H9 (cell line): ENCODE measurements at regions not wholly inside any gene's neighbourhood (a gene's known extent, or its start where the extent isn't known, plus 50 kb on each side); places are given as distances from the start of the nearest gene placed in this dataset.
A peak's percentile ranks its signal among the peaks of the same experiment; 100 is the strongest.

ENCODE experiments used
- DNase-seq: peaks from one replicate; pipeline ENCODE4 v3.0.0-alpha.2; 2017
- H2AFZ ChIP-seq: one replicate; pipeline ENCODE4 v1.6.1; 2013; ENCODE audit warnings: mild to moderate bottlenecking, low read length, control low read depth, moderate library complexity
- H2AK5ac ChIP-seq: 2 replicates; pipeline ENCODE4 v1.6.1; 2013; ENCODE audit warnings: low read length, control low read depth, mixed read lengths; ENCODE audit not compliant: insufficient read length
- H2BK120ac ChIP-seq: one replicate; pipeline ENCODE4 v1.6.1; 2013; ENCODE audit warnings: low read depth, mild to moderate bottlenecking, low read length, control low read depth, inconsistent platforms; ENCODE audit not compliant: poor library complexity, severe bottlenecking
- H2BK12ac ChIP-seq: 2 replicates; pipeline ENCODE4 v1.6.1; 2013; ENCODE audit warnings: low read length, control low read depth, mixed read lengths, low read depth; ENCODE audit not compliant: insufficient read length
- H2BK15ac ChIP-seq: 2 replicates; pipeline ENCODE4 v1.6.1; 2013; ENCODE audit warnings: low read depth, low read length, control low read depth
- H2BK20ac ChIP-seq: one replicate; pipeline ENCODE4 v1.6.1; 2013; ENCODE audit warnings: low read depth, mild to moderate bottlenecking, low read length, control low read depth, inconsistent platforms; ENCODE audit not compliant: poor library complexity, severe bottlenecking
- H2BK5ac ChIP-seq: 2 replicates; pipeline ENCODE4 v1.6.1; 2013; ENCODE audit warnings: low read length, control low read depth, mixed read lengths; ENCODE audit not compliant: insufficient read length
- H3K14ac ChIP-seq: 2 replicates; pipeline ENCODE4 v1.6.1; 2013; ENCODE audit warnings: low read length, control low read depth; ENCODE audit not compliant: insufficient read depth
- H3K18ac ChIP-seq: 2 replicates; pipeline ENCODE4 v1.6.1; 2013; ENCODE audit warnings: low read depth, mild to moderate bottlenecking, mixed read lengths, low read length, control low read depth; ENCODE audit not compliant: insufficient read length
- H3K23ac ChIP-seq: 2 replicates; pipeline ENCODE4 v1.6.1; 2013; ENCODE audit warnings: low read length, control low read depth, mixed read lengths, low read depth; ENCODE audit not compliant: insufficient read length
- H3K23me2 ChIP-seq: 2 replicates; pipeline ENCODE4 v1.6.1; 2013; ENCODE audit warnings: low read depth, mild to moderate bottlenecking, mixed read lengths, low read length, control low read depth; ENCODE audit not compliant: insufficient read length, poor library complexity, severe bottlenecking
- H3K27ac ChIP-seq: 2 replicates; pipeline ENCODE4 v1.5.1; 2013; ENCODE audit warnings: low read length, control low read depth, mixed read lengths, low read depth; ENCODE audit not compliant: insufficient read length
- H3K27me3 ChIP-seq: 2 replicates; pipeline ENCODE4 v1.6.1; 2013; ENCODE audit warnings: low read length, control low read depth, inconsistent platforms; ENCODE audit not compliant: insufficient read depth
- H3K4ac ChIP-seq: 2 replicates; pipeline ENCODE4 v1.6.1; 2013; ENCODE audit warnings: low read depth, mild to moderate bottlenecking, control low read depth, inconsistent platforms, low read length, moderate library complexity
- H3K4me1 ChIP-seq: 2 replicates; pipeline ENCODE4 v1.6.1; 2013; ENCODE audit warnings: low read length, control low read depth, inconsistent platforms; ENCODE audit not compliant: insufficient read depth
- H3K4me2 ChIP-seq: 2 replicates; pipeline ENCODE4 v1.6.1; 2013; ENCODE audit warnings: low read length, control low read depth, mixed read lengths; ENCODE audit not compliant: insufficient read length, insufficient read depth
- H3K56ac ChIP-seq: 2 replicates; pipeline ENCODE4 v1.6.1; 2013; ENCODE audit warnings: low read depth, mild to moderate bottlenecking, mixed read lengths, low read length, control low read depth; ENCODE audit not compliant: insufficient read length
- H3K79me1 ChIP-seq: 2 replicates; pipeline ENCODE4 v1.6.1; 2013; ENCODE audit warnings: low read depth, mild to moderate bottlenecking, moderate library complexity, low read length, control low read depth, inconsistent platforms; ENCODE audit not compliant: insufficient read depth, poor library complexity, severe bottlenecking
- H3K79me2 ChIP-seq: 2 replicates; pipeline ENCODE4 v1.6.1; 2013; ENCODE audit warnings: low read length, control low read depth, inconsistent platforms; ENCODE audit not compliant: insufficient read depth
- H3K9ac ChIP-seq: 2 replicates; pipeline ENCODE4 v1.6.1; 2013; ENCODE audit warnings: low read length, control low read depth, mixed read lengths; ENCODE audit not compliant: insufficient read length; ENCODE audit errors: extremely low read depth
- H3K9me3 ChIP-seq: one replicate; pipeline ENCODE4 v1.6.1; 2013; ENCODE audit warnings: low read depth, low read length, inconsistent platforms; ENCODE audit not compliant: control insufficient read depth
- H3T11ph ChIP-seq: one replicate; pipeline ENCODE4 v1.6.1; 2013; ENCODE audit warnings: mild to moderate bottlenecking, low read length, control low read depth, inconsistent platforms
- H4K20me1 ChIP-seq: one replicate; pipeline ENCODE4 v1.6.1; 2013; ENCODE audit not compliant: control insufficient read depth, insufficient read length, insufficient read depth
- H4K5ac ChIP-seq: 2 replicates; pipeline ENCODE4 v1.6.1; 2013; ENCODE audit warnings: low read depth, mild to moderate bottlenecking, mixed read lengths, low read length, control low read depth; ENCODE audit not compliant: insufficient read length
- H4K8ac ChIP-seq: replicated peaks from 2 replicates; pipeline ENCODE4 v1.6.1; 2013; ENCODE audit warnings: low read length, control low read depth, mixed read lengths, low read depth; ENCODE audit not compliant: insufficient read length
- H4K91ac ChIP-seq: 2 replicates; pipeline ENCODE4 v1.6.1; 2013; ENCODE audit warnings: low read depth, mild to moderate bottlenecking, moderate library complexity, mixed read lengths, low read length, control low read depth; ENCODE audit not compliant: insufficient read length
- H3K27ac Mint-ChIP-seq, 3 experiments: 2 replicates in 2 of 3; 3 replicates in 1 of 3; pipeline ENCODE4 v1.8.0; 2020 to 2021; ENCODE audit warnings: mixed read lengths in 3 of 3, mild to moderate bottlenecking in 1 of 3, moderate library complexity in 1 of 3
- H3K27me3 Mint-ChIP-seq: 2 replicates; pipeline ENCODE4 v1.8.0; 2021; ENCODE audit warnings: low read depth, mild to moderate bottlenecking, moderate library complexity, mixed read lengths
- H3K36me3 Mint-ChIP-seq, 3 experiments: 2 replicates in 2 of 3; 3 replicates in 1 of 3; pipeline ENCODE4 v1.8.0; 2020 to 2021; ENCODE audit warnings: low read depth in 3 of 3, mixed read lengths in 3 of 3; ENCODE audit not compliant: insufficient read depth in 1 of 3
- H3K4me1 Mint-ChIP-seq, 2 experiments: 2 replicates each; pipeline ENCODE4 v1.8.0; 2020; ENCODE audit warnings: mixed read lengths in 2 of 2
- H3K4me3 Mint-ChIP-seq, 2 experiments: 2 replicates in 1 of 2; 3 replicates in 1 of 2; pipeline ENCODE4 v1.8.0; 2020 to 2021; ENCODE audit warnings: mild to moderate bottlenecking in 2 of 2, mixed read lengths in 2 of 2, moderate library complexity in 1 of 2
- H3K9me3 Mint-ChIP-seq, 2 experiments: 2 replicates in 1 of 2; 3 replicates in 1 of 2; pipeline ENCODE4 v1.8.0; 2020; ENCODE audit warnings: mild to moderate bottlenecking in 2 of 2, mixed read lengths in 2 of 2, moderate library complexity in 1 of 2
- CTCF ChIP-seq: fragments of 200-600 bp; sonication (generic); conservative IDR thresholded peaks from 3 replicates; pipeline ENCODE4 v1.8.0; 2021; ENCODE audit warnings: antibody characterized with exemption, mild to moderate bottlenecking
- WGBS: extraction: QIAGEN DNeasy Blood & Tissue Kit; methylation state at CpG from one replicate; pipeline ENCODE4 v1.1.7; 2013; ENCODE audit warnings: missing lambda C conversion rate, low lambda C conversion rate, mixed read lengths; ENCODE audit not compliant: insufficient read length; ENCODE audit errors: extremely low coverage; 5-methylcytosine and 5-hydroxymethylcytosine counted together

DNA sequence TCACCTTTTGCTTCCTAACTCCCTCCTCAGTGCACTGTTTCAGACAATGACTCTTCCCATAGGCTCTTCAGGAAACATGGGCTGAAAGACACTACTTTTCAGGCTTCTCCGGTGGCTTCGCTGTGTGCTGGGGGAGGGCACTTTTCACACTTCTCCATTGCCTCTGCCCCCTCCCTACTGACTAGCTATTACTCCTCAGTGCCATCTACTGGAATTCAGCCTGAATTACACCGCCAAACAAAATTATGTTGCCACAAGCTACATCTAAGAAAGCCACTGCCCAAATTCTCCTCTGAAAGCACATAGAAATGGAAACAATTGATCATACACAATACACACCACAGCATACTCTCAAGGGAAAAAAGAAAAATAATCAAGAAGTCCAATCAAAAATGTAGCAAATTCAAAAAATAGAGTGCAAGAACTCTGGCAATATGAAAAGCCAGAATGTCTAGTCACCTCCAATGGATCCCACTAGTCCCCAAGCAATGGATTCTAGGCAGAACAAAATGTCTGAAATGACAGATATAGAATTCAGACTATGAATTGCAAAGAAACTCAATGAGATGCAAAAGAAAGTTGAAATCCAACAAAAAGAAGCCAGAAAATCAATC, 1139.4 kb upstream of the GYPC start:
- Histone ChIP-seq H2BK5ac (no peak overlapping the region), H2AK5ac (no peak overlapping the region), H3K23ac (no peak overlapping the region), H3K79me1 (no peaks in the 10 kb centered on the region), H3T11ph (no peak overlapping the region), H3K56ac (no peak overlapping the region), H3K18ac (no peak overlapping the region), H2BK15ac (peak overlapping the region; percentile 59; the same call in 1 of the 2 replicates), H3K4me2 (no peak overlapping the region), H4K91ac (no peak overlapping the region), H3K27ac (no peak overlapping the region), H4K5ac (no peak overlapping the region), H3K4ac (no peak overlapping the region), H2AFZ (no peak overlapping the region), H3K4me1 (no peaks in the 10 kb centered on the region), H3K79me2 (no peaks in the 10 kb centered on the region), H3K9ac (no peak overlapping the region), H2BK12ac (no peak overlapping the region), H3K27me3 (no peaks in the 10 kb centered on the region), H2BK120ac (no peak overlapping the region), H2BK20ac (no peak overlapping the region), H3K23me2 (no peaks in the 10 kb centered on the region), H4K8ac (no peak overlapping the region), H3K14ac (no peak overlapping the region), H4K20me1 (no peaks in the 10 kb centered on the region), H3K9me3 (no peaks in the 10 kb centered on the region)
- H3K27me3 Mint-ChIP-seq = peaks cover 3% of the 10 kb centered on the region
- H3K4me1 Mint-ChIP-seq = peaks cover 8 to 9% of the 10 kb centered on the region in 2 experiments; a peak in 2 of 4 replicates
- H3K9me3 Mint-ChIP-seq = peaks cover 24 to 27% of the 10 kb centered on the region in 2 experiments
- WGBS = no CpG with 5 or more reads among the region's 3 CpGs
- H3K36me3 Mint-ChIP-seq = peaks cover 6 to 31% (median 7%) of the 10 kb centered on the region in 3 experiments
- no peak overlapping the region for H3K4me3 Mint-ChIP-seq
- DNase-seq = peak; percentile 34
- peak; percentile 76 for TF ChIP-seq CTCF
- H3K27ac Mint-ChIP-seq = no peak overlapping the region
